Liver (tissue), 8 donors: ENCODE measurements at regions not wholly inside any gene's neighbourhood (a gene's known extent, or its start where the extent isn't known, plus 50 kb on each side); places are given as distances from the start of the nearest gene placed in this dataset.

Experiments used
- DNase-seq: peaks from one replicate; pipeline ENCODE4 v3.0.0-alpha.2; 2017; ENCODE audit warnings: low spot score
- H3K27ac ChIP-seq, 2 donors: one replicate each; pipeline ENCODE4 v1.7.0; 2013; ENCODE audit warnings: inconsistent platforms in 2 of 2, low read length in 2 of 2, control low read depth in 1 of 2, low read depth in 1 of 2, mild to moderate bottlenecking in 1 of 2
- H3K27me3 ChIP-seq, 4 donors: one replicate each; pipeline versions ENCODE4 v1.6.1 to v1.7.0; 2013; ENCODE audit warnings: low read length in 3 of 4, inconsistent platforms in 1 of 4, mild to moderate bottlenecking in 1 of 4, moderate library complexity in 1 of 4; ENCODE audit not compliant: control insufficient read depth in 4 of 4, insufficient read depth in 4 of 4
- H3K36me3 ChIP-seq, 4 donors: one replicate each; pipeline versions ENCODE4 v1.6.1 to v1.7.0; 2013; ENCODE audit warnings: low read length in 3 of 4, mild to moderate bottlenecking in 3 of 4, low read depth in 1 of 4, moderate library complexity in 1 of 4; ENCODE audit not compliant: control insufficient read depth in 4 of 4, insufficient read depth in 3 of 4
- H3K4me1 ChIP-seq, 4 donors: one replicate each; pipeline versions ENCODE4 v1.6.1 to v1.7.0; 2013; ENCODE audit warnings: low read length in 3 of 4, mild to moderate bottlenecking in 3 of 4, moderate library complexity in 1 of 4; ENCODE audit not compliant: control insufficient read depth in 4 of 4, insufficient read depth in 4 of 4
- H3K4me3 ChIP-seq, 3 donors: one replicate each; pipeline versions ENCODE4 v1.6.1 to v1.7.0; 2013; ENCODE audit warnings: low read length in 3 of 3, control low read depth in 1 of 3, low read depth in 1 of 3, mild to moderate bottlenecking in 1 of 3
- H3K9ac ChIP-seq, 2 donors: one replicate each; pipeline ENCODE4 v1.7.0; 2013; ENCODE audit warnings: low read length in 2 of 2, mild to moderate bottlenecking in 2 of 2, moderate library complexity in 2 of 2, control low read depth in 1 of 2, low read depth in 1 of 2
- H3K9me3 ChIP-seq, 4 donors: one replicate each; pipeline versions ENCODE4 v1.6.1 to v1.7.0; 2013; ENCODE audit warnings: low read length in 3 of 4; ENCODE audit not compliant: control insufficient read depth in 4 of 4
- ATF3 ChIP-seq: IDR thresholded peaks from 2 replicates; pipeline ENCODE4 v1.6.1; 2016; ENCODE audit warnings: antibody characterized with exemption
- FOXA2 ChIP-seq: IDR thresholded peaks from 2 replicates; pipeline ENCODE4 v1.6.1; 2016; ENCODE audit warnings: antibody characterized with exemption
- GABPA ChIP-seq, 2 donors: IDR thresholded peaks in 1 of 2; conservative IDR thresholded peaks in 1 of 2; 2 replicates each; pipeline ENCODE4 v1.6.1; 2016; ENCODE audit warnings: antibody characterized with exemption in 2 of 2, mild to moderate bottlenecking in 1 of 2, moderate library complexity in 1 of 2
- HNF4A ChIP-seq, 2 donors: conservative IDR thresholded peaks; 2 replicates each; pipeline ENCODE4 v1.6.1; 2016; ENCODE audit warnings: antibody characterized with exemption in 2 of 2, mild to moderate bottlenecking in 2 of 2
- HNF4G ChIP-seq: IDR thresholded peaks from 2 replicates; pipeline ENCODE4 v1.6.1; 2016; ENCODE audit warnings: antibody characterized with exemption
- JUND ChIP-seq, 2 donors: IDR thresholded peaks; 2 replicates each; pipeline ENCODE4 v1.6.1; 2016; ENCODE audit warnings: antibody characterized with exemption in 2 of 2
- MAX ChIP-seq: IDR thresholded peaks from 2 replicates; pipeline ENCODE4 v1.6.1; 2016; ENCODE audit warnings: antibody characterized with exemption
- NR2F2 ChIP-seq: IDR thresholded peaks from 2 replicates; pipeline ENCODE4 v1.6.1; 2016; ENCODE audit warnings: antibody characterized with exemption
- RAD21 ChIP-seq, 2 donors: IDR thresholded peaks; 2 replicates each; pipeline ENCODE4 v1.6.1; 2016; ENCODE audit warnings: antibody characterized with exemption in 2 of 2, mild to moderate bottlenecking in 2 of 2
- RXRA ChIP-seq, 2 donors: IDR thresholded peaks; 2 replicates each; pipeline ENCODE4 v1.6.1; 2017 to 2018; ENCODE audit warnings: antibody characterized with exemption in 2 of 2, mild to moderate bottlenecking in 1 of 2
- SP1 ChIP-seq: IDR thresholded peaks from 2 replicates; pipeline ENCODE4 v1.6.1; 2018; ENCODE audit warnings: antibody characterized with exemption, mild to moderate bottlenecking
- TAF1 ChIP-seq: conservative IDR thresholded peaks from 2 replicates; pipeline ENCODE4 v1.6.1; 2016; ENCODE audit warnings: antibody characterized with exemption, mild to moderate bottlenecking
- YY1 ChIP-seq: IDR thresholded peaks from 2 replicates; pipeline ENCODE4 v1.6.1; 2016; ENCODE audit warnings: antibody characterized with exemption, mild to moderate bottlenecking
- WGBS: extraction: QIAGEN DNeasy Blood & Tissue Kit; methylation state at CpG from one replicate; pipeline ENCODE4 v1.1.7; 2013; 5-methylcytosine and 5-hydroxymethylcytosine counted together
- TF ChIP-seq, protein P1 (sequence below): IDR thresholded peaks from 2 replicates; pipeline ENCODE4 v1.6.1; 2016; ENCODE audit warnings: antibody characterized with exemption
- TF ChIP-seq, protein P2 (sequence below): fragments of 150-350 bp; IDR thresholded peaks from 2 replicates; pipeline ENCODE4 v1.5.1; 2017; ENCODE audit warnings: improper control_type of control experiment, low read depth, low read length; ENCODE audit not compliant: missing input control
- donor health status: healthy.
- donor health status: healthy.
- donor health status: healthy.
- donor health status: healthy.
- donor health status: healthy.

- WGBS = 36% methylated on average over 2 of the region's 2 CpGs
- DNase-seq = no peak
- H3K27me3 ChIP-seq = no peaks in the 10 kb centered on the region
Observed at GRCh38 chr7:19455623-19456022, 253.2 kb downstream of the POLR1F start.

GRCh38 chr7:19448091-19448490, 260.7 kb downstream of the POLR1F start:
- no peaks in the 10 kb centered on the region for H3K27me3 ChIP-seq
- no peaks in the 10 kb centered on the region for H3K36me3 ChIP-seq
- no peak for TF ChIP-seq HNF4A (conservative IDR thresholded peaks at IDR 0.05)
- no peaks in the 10 kb centered on the region for H3K4me1 ChIP-seq
- no peak overlapping the region for H3K27ac ChIP-seq
- no peak overlapping the region for H3K4me3 ChIP-seq
- WGBS = 61% methylated on average over 3 of the region's 3 CpGs
- DNase-seq = no peak
- no peak overlapping the region for H3K9ac ChIP-seq
- H3K9me3 ChIP-seq = no peaks in the 10 kb centered on the region

More at GRCh38 chr7:19455623-19456022, 253.2 kb downstream of the POLR1F start:
- Histone ChIP-seq H3K9me3 (no peaks in the 10 kb centered on the region), H3K4me1 (no peaks in the 10 kb centered on the region), H3K9ac (peak overlapping the region in 1 of 2 donors; percentile 38), H3K4me3 (no peak overlapping the region), H3K36me3 (no peaks in the 10 kb centered on the region), H3K27ac (no peak overlapping the region)
- TF ChIP-seq HNF4G (no peak), YY1 (no peak), NR2F2 (no peak), JUND (IDR thresholded peaks at IDR 0.05) (no peak), RAD21 (IDR thresholded peaks at IDR 0.05) (no peak), MAX (no peak), GABPA (IDR thresholded peaks at IDR 0.05 in 1 of 2, conservative IDR thresholded peaks at IDR 0.05 in 1 of 2) (no peak), RXRA (IDR thresholded peaks at IDR 0.05) (no peak), TAF1 (no peak), SP1 (no peak), FOXA2 (no peak)
- TF ChIP-seq, protein P1, sequence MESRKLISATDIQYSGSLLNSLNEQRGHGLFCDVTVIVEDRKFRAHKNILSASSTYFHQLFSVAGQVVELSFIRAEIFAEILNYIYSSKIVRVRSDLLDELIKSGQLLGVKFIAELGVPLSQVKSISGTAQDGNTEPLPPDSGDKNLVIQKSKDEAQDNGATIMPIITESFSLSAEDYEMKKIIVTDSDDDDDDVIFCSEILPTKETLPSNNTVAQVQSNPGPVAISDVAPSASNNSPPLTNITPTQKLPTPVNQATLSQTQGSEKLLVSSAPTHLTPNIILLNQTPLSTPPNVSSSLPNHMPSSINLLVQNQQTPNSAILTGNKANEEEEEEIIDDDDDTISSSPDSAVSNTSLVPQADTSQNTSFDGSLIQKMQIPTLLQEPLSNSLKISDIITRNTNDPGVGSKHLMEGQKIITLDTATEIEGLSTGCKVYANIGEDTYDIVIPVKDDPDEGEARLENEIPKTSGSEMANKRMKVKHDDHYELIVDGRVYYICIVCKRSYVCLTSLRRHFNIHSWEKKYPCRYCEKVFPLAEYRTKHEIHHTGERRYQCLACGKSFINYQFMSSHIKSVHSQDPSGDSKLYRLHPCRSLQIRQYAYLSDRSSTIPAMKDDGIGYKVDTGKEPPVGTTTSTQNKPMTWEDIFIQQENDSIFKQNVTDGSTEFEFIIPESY = no peak
- TF ChIP-seq, protein P2, sequence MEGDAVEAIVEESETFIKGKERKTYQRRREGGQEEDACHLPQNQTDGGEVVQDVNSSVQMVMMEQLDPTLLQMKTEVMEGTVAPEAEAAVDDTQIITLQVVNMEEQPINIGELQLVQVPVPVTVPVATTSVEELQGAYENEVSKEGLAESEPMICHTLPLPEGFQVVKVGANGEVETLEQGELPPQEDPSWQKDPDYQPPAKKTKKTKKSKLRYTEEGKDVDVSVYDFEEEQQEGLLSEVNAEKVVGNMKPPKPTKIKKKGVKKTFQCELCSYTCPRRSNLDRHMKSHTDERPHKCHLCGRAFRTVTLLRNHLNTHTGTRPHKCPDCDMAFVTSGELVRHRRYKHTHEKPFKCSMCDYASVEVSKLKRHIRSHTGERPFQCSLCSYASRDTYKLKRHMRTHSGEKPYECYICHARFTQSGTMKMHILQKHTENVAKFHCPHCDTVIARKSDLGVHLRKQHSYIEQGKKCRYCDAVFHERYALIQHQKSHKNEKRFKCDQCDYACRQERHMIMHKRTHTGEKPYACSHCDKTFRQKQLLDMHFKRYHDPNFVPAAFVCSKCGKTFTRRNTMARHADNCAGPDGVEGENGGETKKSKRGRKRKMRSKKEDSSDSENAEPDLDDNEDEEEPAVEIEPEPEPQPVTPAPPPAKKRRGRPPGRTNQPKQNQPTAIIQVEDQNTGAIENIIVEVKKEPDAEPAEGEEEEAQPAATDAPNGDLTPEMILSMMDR = no peak

GRCh38 chr7:19442016-19442785, 266.6 kb downstream of the POLR1F start:
- no peaks in the 10 kb centered on the region for H3K27me3 ChIP-seq
- H3K9me3 ChIP-seq = no peaks in the 10 kb centered on the region
- TF ChIP-seq, protein P1 = no peak
- TF ChIP-seq ATF3 (no peak), RAD21 (IDR thresholded peaks at IDR 0.05) (peak; percentile 31 to 38), RXRA (IDR thresholded peaks at IDR 0.05) (no peak), JUND (IDR thresholded peaks at IDR 0.05) (no peak)
- H3K4me3 ChIP-seq = no peak overlapping the region
- 49% methylated on average over 4 of the region's 4 CpGs for WGBS
- no peak overlapping the region for H3K27ac ChIP-seq
- no peaks in the 10 kb centered on the region for H3K36me3 ChIP-seq
- H3K4me1 ChIP-seq = peaks cover 0 to 1% (median 0%) of the 10 kb centered on the region in 4 donors
- DNase-seq = no peak
- no peak overlapping the region for H3K9ac ChIP-seq
